ENCODE measurements at regions not wholly inside any gene's neighbourhood (a gene's known extent, or its start where the extent isn't known, plus 50 kb on each side); places are given as distances from the start of the nearest gene placed in this dataset.

- no peaks in the 10 kb centered on the region for H3K9me3 ChIP-seq
- TF ChIP-seq POLR2AphosphoS5 (IDR thresholded peaks at IDR 0.05) (no peak), POLR2A (IDR thresholded peaks at IDR 0.05) (no peak)
- TF ChIP-seq, protein P1, sequence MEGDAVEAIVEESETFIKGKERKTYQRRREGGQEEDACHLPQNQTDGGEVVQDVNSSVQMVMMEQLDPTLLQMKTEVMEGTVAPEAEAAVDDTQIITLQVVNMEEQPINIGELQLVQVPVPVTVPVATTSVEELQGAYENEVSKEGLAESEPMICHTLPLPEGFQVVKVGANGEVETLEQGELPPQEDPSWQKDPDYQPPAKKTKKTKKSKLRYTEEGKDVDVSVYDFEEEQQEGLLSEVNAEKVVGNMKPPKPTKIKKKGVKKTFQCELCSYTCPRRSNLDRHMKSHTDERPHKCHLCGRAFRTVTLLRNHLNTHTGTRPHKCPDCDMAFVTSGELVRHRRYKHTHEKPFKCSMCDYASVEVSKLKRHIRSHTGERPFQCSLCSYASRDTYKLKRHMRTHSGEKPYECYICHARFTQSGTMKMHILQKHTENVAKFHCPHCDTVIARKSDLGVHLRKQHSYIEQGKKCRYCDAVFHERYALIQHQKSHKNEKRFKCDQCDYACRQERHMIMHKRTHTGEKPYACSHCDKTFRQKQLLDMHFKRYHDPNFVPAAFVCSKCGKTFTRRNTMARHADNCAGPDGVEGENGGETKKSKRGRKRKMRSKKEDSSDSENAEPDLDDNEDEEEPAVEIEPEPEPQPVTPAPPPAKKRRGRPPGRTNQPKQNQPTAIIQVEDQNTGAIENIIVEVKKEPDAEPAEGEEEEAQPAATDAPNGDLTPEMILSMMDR (IDR thresholded peaks at IDR 0.05) = no peak
- H3K27me3 ChIP-seq (replicated peaks; ENCODE audit: insufficient read depth) = no peaks in the 10 kb centered on the region
- H3K4me3 ChIP-seq = no peak overlapping the region
- WGBS = 50% methylated on average over 3 of the region's 3 CpGs
- intact Hi-C loops (cut with DNase I) = no loop called here
- H3K36me3 ChIP-seq = no peaks in the 10 kb centered on the region
- no peaks in the 10 kb centered on the region for H3K4me1 ChIP-seq (replicated peaks)
- no peak overlapping the region for H3K27ac ChIP-seq
- DNase-seq (ENCODE audit: low spot score) = no peak
These were observed 106.4 kb upstream of the CARMIL1 start for GRCh38 chr6:25172819-25173218.

- H3K9me3 ChIP-seq = no peaks in the 10 kb centered on the region
- no peaks in the 10 kb centered on the region for H3K36me3 ChIP-seq
- WGBS = 75% methylated on average over 1 of the region's 1 CpG
- DNase-seq (ENCODE audit: low spot score) = no peak
- H3K4me3 ChIP-seq = no peak overlapping the region
- H3K4me1 ChIP-seq (replicated peaks) = no peaks in the 10 kb centered on the region
- TF ChIP-seq POLR2A (IDR thresholded peaks at IDR 0.05) (no peak), POLR2AphosphoS5 (IDR thresholded peaks at IDR 0.05) (no peak)
- TF ChIP-seq, protein P1 (IDR thresholded peaks at IDR 0.05) = no peak
- H3K27ac ChIP-seq = no peak overlapping the region
- H3K27me3 ChIP-seq (replicated peaks; ENCODE audit: insufficient read depth) = no peaks in the 10 kb centered on the region
- intact Hi-C loops (cut with DNase I) = no loop called here
These were observed 105.9 kb upstream of the CARMIL1 start for GRCh38 chr6:25173246-25173645.

DNA sequence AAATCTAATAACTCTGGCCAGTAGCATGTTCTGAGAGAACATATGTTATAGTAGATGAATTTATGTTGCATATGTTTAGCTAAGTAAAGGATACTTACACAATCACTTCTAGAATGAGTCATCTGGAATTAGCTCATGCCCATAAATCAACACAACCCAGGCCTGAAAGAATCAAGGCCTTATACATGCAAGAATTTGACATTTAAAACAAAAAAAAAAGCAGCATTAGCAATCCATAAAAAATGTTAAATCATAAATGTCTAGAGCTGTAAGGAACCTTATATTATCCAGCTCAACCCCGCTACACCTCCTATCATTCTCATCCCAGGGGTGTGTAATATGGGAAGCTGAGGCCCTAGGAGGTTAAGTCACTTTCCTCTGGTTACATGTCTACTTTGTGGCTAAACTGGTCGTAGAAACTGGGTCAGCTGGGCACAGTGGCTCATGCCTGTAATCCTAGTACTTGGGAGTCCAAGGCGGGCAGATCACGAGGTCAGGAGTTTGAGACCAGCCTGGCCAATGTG lies 105.2 kb upstream of the CARMIL1 start:
- intact Hi-C loops (cut with DNase I) = no loop called here
- no peak overlapping the region for H3K4me3 ChIP-seq
- no peaks in the 10 kb centered on the region for H3K4me1 ChIP-seq (replicated peaks)
- H3K36me3 ChIP-seq = no peaks in the 10 kb centered on the region
- H3K9me3 ChIP-seq = no peaks in the 10 kb centered on the region
- TF ChIP-seq POLR2AphosphoS5 (IDR thresholded peaks at IDR 0.05) = peak; percentile 33
- TF ChIP-seq, protein P1 (IDR thresholded peaks at IDR 0.05) = no peak
- no peak for TF ChIP-seq POLR2A (IDR thresholded peaks at IDR 0.05)
- H3K27ac ChIP-seq = no peak overlapping the region
- 70% methylated on average over 4 of the region's 4 CpGs for WGBS
- no peaks in the 10 kb centered on the region for H3K27me3 ChIP-seq (replicated peaks; ENCODE audit: insufficient read depth)
- no peak for DNase-seq (ENCODE audit: low spot score)

- no peaks in the 10 kb centered on the region for H3K27me3 ChIP-seq (replicated peaks; ENCODE audit: insufficient read depth)
These were observed 104.5 kb upstream of the CARMIL1 start for GRCh38 chr6:25174678-25175077.

DNA sequence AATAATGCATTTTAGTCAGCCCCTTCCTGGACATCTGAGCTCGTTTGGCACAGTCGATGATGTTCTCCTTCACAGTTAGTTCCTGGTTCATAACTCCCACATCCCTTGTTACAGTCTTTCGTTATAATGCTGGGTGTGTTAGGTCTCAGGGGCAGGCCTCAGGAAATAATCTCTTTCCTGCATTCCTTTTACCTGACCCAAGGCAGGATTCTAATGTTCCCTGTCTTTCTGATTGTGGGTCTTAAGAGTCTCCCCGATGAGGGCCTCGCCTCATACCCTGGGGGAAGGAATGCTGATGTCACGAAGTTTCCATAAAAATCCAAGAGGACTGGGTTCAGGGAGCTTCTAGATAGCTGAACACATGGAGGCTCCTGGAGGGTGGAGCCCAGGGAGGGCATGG lies 104.0 kb upstream of the CARMIL1 start:
- Histone ChIP-seq H3K9me3 (no peaks in the 10 kb centered on the region), H3K27ac (no peak overlapping the region), H3K36me3 (no peaks in the 10 kb centered on the region), H3K4me3 (no peak overlapping the region), H3K27me3 (replicated peaks; ENCODE audit: insufficient read depth) (no peaks in the 10 kb centered on the region), H3K4me1 (replicated peaks) (no peaks in the 10 kb centered on the region)
- intact Hi-C loops (cut with DNase I) = no loop called here
- WGBS = 50% methylated on average over 6 of the region's 6 CpGs
- TF ChIP-seq POLR2A (IDR thresholded peaks at IDR 0.05) = no peak
- no peak for TF ChIP-seq POLR2AphosphoS5 (IDR thresholded peaks at IDR 0.05)
- TF ChIP-seq, protein P1 (IDR thresholded peaks at IDR 0.05) = no peak
- no peak for DNase-seq (ENCODE audit: low spot score)

More at GRCh38 chr6:25174678-25175077, 104.5 kb upstream of the CARMIL1 start:
- DNase-seq (ENCODE audit: low spot score) = no peak
- Histone ChIP-seq H3K9me3 (no peaks in the 10 kb centered on the region), H3K4me3 (no peak overlapping the region), H3K27ac (no peak overlapping the region), H3K4me1 (replicated peaks) (no peaks in the 10 kb centered on the region), H3K36me3 (no peaks in the 10 kb centered on the region)
- TF ChIP-seq POLR2A (IDR thresholded peaks at IDR 0.05) = no peak
- TF ChIP-seq POLR2AphosphoS5 (IDR thresholded peaks at IDR 0.05) = no peak
- TF ChIP-seq, protein P1 (IDR thresholded peaks at IDR 0.05) = no peak
- WGBS = 94% methylated on average over 6 of the region's 6 CpGs
- intact Hi-C loops (cut with DNase I) = no loop called here
